ENCODE measurements at regions not wholly inside any gene's neighbourhood (a gene's known extent, or its start where the extent isn't known, plus 50 kb on each side); places are given as distances from the start of the nearest gene placed in this dataset.
"Not testable (repeated sequence)": the region's sequence is repeated elsewhere in the genome, so short reads cannot be mapped to it uniquely, and the experiment has no call there.

DNA sequence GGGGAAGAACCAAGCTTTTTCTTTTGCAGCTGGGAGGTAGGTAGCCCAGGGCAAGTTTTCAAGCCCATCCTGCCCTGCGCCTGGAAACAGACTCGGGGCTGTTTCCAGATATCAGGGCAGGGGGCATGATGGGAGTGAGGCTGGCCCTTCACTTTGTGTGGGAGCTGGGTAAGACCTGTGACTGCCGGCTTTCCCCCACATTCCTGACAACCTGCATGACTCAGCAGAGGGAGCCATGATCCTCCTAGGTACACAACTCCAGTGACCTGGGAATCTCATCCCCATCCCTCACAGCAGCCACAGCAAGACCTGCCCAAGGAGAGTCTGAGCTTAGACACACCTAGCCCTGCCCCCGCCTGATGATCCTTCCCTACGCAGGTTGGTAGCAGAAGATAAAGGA is 280.8 kb downstream of the SOX4 start:
- no peak overlapping the region for H3K9ac ChIP-seq (ENCODE audit: low read length)
- no peaks in the 10 kb centered on the region for H4K20me1 ChIP-seq (ENCODE audit: insufficient read depth, low read length)
- H3K4me2 ChIP-seq (ENCODE audit: low read depth, low read length): no peak overlapping the region
- no peak overlapping the region for H3K4me3 ChIP-seq (ENCODE audit: low read length)
- no peaks in the 10 kb centered on the region for H3K4me1 ChIP-seq (ENCODE audit: low read length)
- no peak for DNase-seq
- H3K9me2 ChIP-seq (replicated peaks; ENCODE audit: insufficient read depth, low read length): no peaks in the 10 kb centered on the region
- no peak overlapping the region for H2AFZ ChIP-seq (ENCODE audit: low read length)
- H3F3A ChIP-seq (ENCODE audit: insufficient read depth, low read length): no peaks in the 10 kb centered on the region
- H3K36me3 ChIP-seq (replicated peaks; ENCODE audit: insufficient read depth, low read length): no peaks in the 10 kb centered on the region
- H3K9me3 ChIP-seq (replicated peaks; ENCODE audit: insufficient read depth, low read length): no peaks in the 10 kb centered on the region
- no peaks in the 10 kb centered on the region for H3K27me3 ChIP-seq (replicated peaks; ENCODE audit: insufficient read depth, low read length)
- H3K79me2 ChIP-seq (ENCODE audit: low read length): no peaks in the 10 kb centered on the region
- TF ChIP-seq EZH2phosphoT487 (IDR thresholded peaks at IDR 0.05; ENCODE audit: low read length) (no peak), EZH2 (optimal IDR thresholded peaks at IDR 0.05; ENCODE audit: low read depth, low read length) (no peak)
- no peak overlapping the region for H3K27ac ChIP-seq (ENCODE audit: low read length)

DNA sequence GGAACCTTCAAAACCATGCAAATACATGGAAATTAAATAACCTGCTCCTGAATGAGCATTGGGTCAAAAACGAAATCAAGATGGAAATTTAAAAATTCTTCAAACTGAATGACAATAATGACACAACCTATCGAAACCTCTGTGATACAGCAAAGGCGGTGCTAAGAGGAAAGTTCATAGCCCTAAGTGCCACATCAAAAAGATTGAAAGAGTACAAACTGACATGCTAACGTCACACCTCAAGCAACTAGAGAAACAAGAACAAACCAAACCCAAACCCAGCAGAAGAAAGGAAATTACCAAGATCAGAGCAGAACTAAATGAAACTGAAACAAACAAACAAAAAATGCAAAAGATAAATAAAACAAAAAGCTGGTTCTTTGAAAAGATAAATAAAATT is 283.5 kb downstream of the SOX4 start:
- H3K79me2 ChIP-seq (ENCODE audit: low read length); H3K9me3 ChIP-seq (replicated peaks; ENCODE audit: insufficient read depth, low read length); H3K27ac ChIP-seq (ENCODE audit: low read length); H3K4me3 ChIP-seq (ENCODE audit: low read length); H4K20me1 ChIP-seq (ENCODE audit: insufficient read depth, low read length); H3K9me2 ChIP-seq (replicated peaks; ENCODE audit: insufficient read depth, low read length); H3K36me3 ChIP-seq (replicated peaks; ENCODE audit: insufficient read depth, low read length); H2AFZ ChIP-seq (ENCODE audit: low read length); H3F3A ChIP-seq (ENCODE audit: insufficient read depth, low read length); H3K4me1 ChIP-seq (ENCODE audit: low read length); H3K9ac ChIP-seq (ENCODE audit: low read length); H3K4me2 ChIP-seq (ENCODE audit: low read depth, low read length); H3K27me3 ChIP-seq (replicated peaks; ENCODE audit: insufficient read depth, low read length): not testable (repeated sequence)
- DNase-seq: peak; percentile 19

DNA sequence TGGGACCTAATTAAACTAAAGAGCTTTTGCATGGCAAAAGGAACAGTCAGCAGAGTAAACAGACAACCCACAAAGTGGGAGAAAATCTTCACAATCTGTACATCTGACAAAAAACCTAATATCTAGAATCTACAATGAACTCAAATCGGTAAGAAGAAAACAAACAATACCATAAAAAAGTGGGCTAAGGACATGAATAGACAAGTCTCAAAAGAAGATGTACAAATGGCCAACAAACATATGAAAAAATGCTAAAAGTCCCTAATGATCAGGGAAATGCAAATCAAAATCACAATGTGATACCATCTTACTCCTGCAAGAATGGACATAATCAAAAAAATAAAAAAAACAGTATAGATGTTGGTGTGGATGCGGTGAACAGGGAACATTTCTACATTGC is 286.7 kb downstream of the SOX4 start:
- H3K9ac ChIP-seq (ENCODE audit: low read length); H3K4me3 ChIP-seq (ENCODE audit: low read length); H3F3A ChIP-seq (ENCODE audit: insufficient read depth, low read length); H3K9me3 ChIP-seq (replicated peaks; ENCODE audit: insufficient read depth, low read length); H3K4me1 ChIP-seq (ENCODE audit: low read length); H3K4me2 ChIP-seq (ENCODE audit: low read depth, low read length); H4K20me1 ChIP-seq (ENCODE audit: insufficient read depth, low read length); H3K79me2 ChIP-seq (ENCODE audit: low read length); H2AFZ ChIP-seq (ENCODE audit: low read length); H3K27me3 ChIP-seq (replicated peaks; ENCODE audit: insufficient read depth, low read length); H3K9me2 ChIP-seq (replicated peaks; ENCODE audit: insufficient read depth, low read length); H3K27ac ChIP-seq (ENCODE audit: low read length); DNase-seq; H3K36me3 ChIP-seq (replicated peaks; ENCODE audit: insufficient read depth, low read length): not testable (repeated sequence)

DNA sequence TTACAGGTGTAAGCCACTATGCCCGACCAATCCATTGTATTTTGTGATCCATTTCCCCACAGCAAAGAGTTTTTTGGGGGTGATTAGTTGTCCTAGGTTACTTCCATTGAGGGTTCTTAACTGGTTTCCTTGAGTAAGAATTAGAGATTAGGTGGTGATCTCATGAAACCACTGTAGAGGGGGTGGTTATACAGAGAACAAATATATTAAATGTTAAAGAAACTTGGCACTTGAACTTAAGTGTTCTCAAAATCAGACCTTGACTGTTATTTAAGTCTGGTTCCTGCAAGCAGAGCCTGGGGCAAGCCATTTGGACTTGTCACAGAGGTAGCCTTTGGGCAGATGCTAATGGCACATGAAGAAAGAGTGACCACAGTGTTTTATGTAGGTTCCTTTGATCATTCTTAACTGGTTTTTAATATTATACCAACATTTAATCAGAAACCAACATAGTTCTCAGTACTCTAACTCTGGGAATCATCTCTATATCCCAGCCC is 288.5 kb downstream of the SOX4 start:
- Histone ChIP-seq H3K27ac (ENCODE audit: low read length) (no peak overlapping the region), H3K9me3 (replicated peaks; ENCODE audit: insufficient read depth, low read length) (no peaks in the 10 kb centered on the region), H4K20me1 (ENCODE audit: insufficient read depth, low read length) (no peaks in the 10 kb centered on the region), H3K4me1 (ENCODE audit: low read length) (no peaks in the 10 kb centered on the region), H3K4me3 (ENCODE audit: low read length) (no peak overlapping the region), H3K4me2 (ENCODE audit: low read depth, low read length) (no peak overlapping the region), H3K9ac (ENCODE audit: low read length) (no peak overlapping the region), H3F3A (ENCODE audit: insufficient read depth, low read length) (no peaks in the 10 kb centered on the region), H2AFZ (ENCODE audit: low read length) (no peak overlapping the region), H3K27me3 (replicated peaks; ENCODE audit: insufficient read depth, low read length) (no peaks in the 10 kb centered on the region), H3K79me2 (ENCODE audit: low read length) (no peaks in the 10 kb centered on the region), H3K9me2 (replicated peaks; ENCODE audit: insufficient read depth, low read length) (no peaks in the 10 kb centered on the region), H3K36me3 (replicated peaks; ENCODE audit: insufficient read depth, low read length) (no peaks in the 10 kb centered on the region)
- TF ChIP-seq EZH2phosphoT487 (IDR thresholded peaks at IDR 0.05; ENCODE audit: low read length) (no peak), EZH2 (optimal IDR thresholded peaks at IDR 0.05; ENCODE audit: low read depth, low read length) (no peak)
- TF ChIP-seq, protein P1, sequence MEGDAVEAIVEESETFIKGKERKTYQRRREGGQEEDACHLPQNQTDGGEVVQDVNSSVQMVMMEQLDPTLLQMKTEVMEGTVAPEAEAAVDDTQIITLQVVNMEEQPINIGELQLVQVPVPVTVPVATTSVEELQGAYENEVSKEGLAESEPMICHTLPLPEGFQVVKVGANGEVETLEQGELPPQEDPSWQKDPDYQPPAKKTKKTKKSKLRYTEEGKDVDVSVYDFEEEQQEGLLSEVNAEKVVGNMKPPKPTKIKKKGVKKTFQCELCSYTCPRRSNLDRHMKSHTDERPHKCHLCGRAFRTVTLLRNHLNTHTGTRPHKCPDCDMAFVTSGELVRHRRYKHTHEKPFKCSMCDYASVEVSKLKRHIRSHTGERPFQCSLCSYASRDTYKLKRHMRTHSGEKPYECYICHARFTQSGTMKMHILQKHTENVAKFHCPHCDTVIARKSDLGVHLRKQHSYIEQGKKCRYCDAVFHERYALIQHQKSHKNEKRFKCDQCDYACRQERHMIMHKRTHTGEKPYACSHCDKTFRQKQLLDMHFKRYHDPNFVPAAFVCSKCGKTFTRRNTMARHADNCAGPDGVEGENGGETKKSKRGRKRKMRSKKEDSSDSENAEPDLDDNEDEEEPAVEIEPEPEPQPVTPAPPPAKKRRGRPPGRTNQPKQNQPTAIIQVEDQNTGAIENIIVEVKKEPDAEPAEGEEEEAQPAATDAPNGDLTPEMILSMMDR (IDR thresholded peaks at IDR 0.05; ENCODE audit: low read length): no peak
- DNase-seq: no peak

DNA sequence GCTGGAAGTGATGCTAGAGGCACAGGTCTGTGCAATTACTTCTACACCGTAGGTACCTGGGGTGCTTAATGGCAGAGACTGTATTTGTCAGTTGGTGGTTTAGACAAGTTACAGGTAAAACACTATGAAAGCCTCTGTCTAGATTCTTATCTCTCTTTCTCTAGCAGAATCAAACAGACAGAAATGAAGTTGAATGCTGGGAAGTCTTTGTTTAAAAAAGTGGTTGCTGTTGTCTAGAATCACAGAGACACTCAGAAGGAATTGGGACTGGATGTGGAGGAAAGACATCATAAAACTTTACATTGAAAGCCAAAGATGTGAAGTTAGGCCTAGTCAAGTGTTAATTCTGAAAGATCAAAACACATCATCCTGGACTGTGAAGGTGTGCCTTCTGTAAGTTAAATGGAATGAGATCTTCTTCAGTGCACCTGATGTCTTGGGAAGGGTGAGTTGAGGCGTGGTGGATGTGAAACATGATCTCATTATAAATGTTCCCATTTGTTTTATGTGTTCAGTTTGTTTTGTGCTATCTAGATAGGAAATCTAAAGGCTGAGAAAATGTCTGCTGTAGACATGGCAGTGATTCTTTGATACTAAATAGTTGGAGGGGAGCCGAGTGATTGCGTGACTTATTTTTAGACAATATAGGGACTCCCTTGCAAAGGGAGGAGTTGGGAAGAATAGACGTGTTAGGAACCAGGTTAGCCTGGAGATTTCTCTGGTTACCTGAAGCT is 290.2 kb downstream of the SOX4 start:
- Histone ChIP-seq H3K27ac (ENCODE audit: low read length) (no peak overlapping the region), H3K79me2 (ENCODE audit: low read length) (no peaks in the 10 kb centered on the region), H3K4me2 (ENCODE audit: low read depth, low read length) (no peak overlapping the region), H3K4me1 (ENCODE audit: low read length) (no peaks in the 10 kb centered on the region), H2AFZ (ENCODE audit: low read length) (no peak overlapping the region), H3K9me3 (replicated peaks; ENCODE audit: insufficient read depth, low read length) (no peaks in the 10 kb centered on the region), H3K9me2 (replicated peaks; ENCODE audit: insufficient read depth, low read length) (no peaks in the 10 kb centered on the region), H4K20me1 (ENCODE audit: insufficient read depth, low read length) (no peaks in the 10 kb centered on the region), H3K27me3 (replicated peaks; ENCODE audit: insufficient read depth, low read length) (no peaks in the 10 kb centered on the region), H3K9ac (ENCODE audit: low read length) (no peak overlapping the region), H3K4me3 (ENCODE audit: low read length) (no peak overlapping the region), H3F3A (ENCODE audit: insufficient read depth, low read length) (no peaks in the 10 kb centered on the region), H3K36me3 (replicated peaks; ENCODE audit: insufficient read depth, low read length) (no peaks in the 10 kb centered on the region)
- DNase-seq: no peak
- no peak for TF ChIP-seq EZH2 (optimal IDR thresholded peaks at IDR 0.05; ENCODE audit: low read depth, low read length)
- TF ChIP-seq, protein P1 (IDR thresholded peaks at IDR 0.05; ENCODE audit: low read length): no peak
- TF ChIP-seq EZH2phosphoT487 (IDR thresholded peaks at IDR 0.05; ENCODE audit: low read length): no peak

Data from MM.1S (cell line).